K562 (cell line): ENCODE measurements at regions not wholly inside any gene's neighbourhood (a gene's known extent, or its start where the extent isn't known, plus 50 kb on each side); places are given as distances from the start of the nearest gene placed in this dataset.

Experiments used
- ATAC-seq: fragments of 200-7000 bp; cut with Tn5 transposase; 3 replicates; pipeline ENCODE4 v1.9.1; 2020; ENCODE audit warnings: moderate library complexity
- BruUV-seq: library from RNA; stranded (reverse); fragments of 400-500 nt; replicated peaks from 2 replicates; lab custom pipeline; 2021; lab: Mats Ljungman, UMichigan
- CTCF ChIA-PET: fragments of 300-600 bp; formaldehyde crosslinking; extraction: SDS; loops from one replicate; lab custom pipeline; 2021; ENCODE audit warnings: low intra/inter-chr PET ratio; lab: Yijun Ruan, JAX
- POLR2A ChIA-PET: fragments of 300-600, 350-650 bp; sonication (Branson Sonifier 250); formaldehyde crosslinking; extraction: SDS; loops from one replicate; lab custom pipeline; 2021; ENCODE audit warnings: antibody characterized with exemption, inconsistent platforms; lab: Yijun Ruan, JAX
- DNase-seq, 4 experiments: peaks; one replicate each; pipeline versions ENCODE4 v3.0.0 to v3.0.0-alpha.2; 2011 to 2018; ENCODE audit warnings: low spot score in 3 of 4, mixed read lengths in 3 of 4; ENCODE audit errors: extremely low read depth in 1 of 4
- FAIRE-seq: peaks from 2 replicates; lab custom pipeline; 2011; peaks lifted over from hg19 to GRCh38; lab: Jason Lieb, UNC
- H2AFZ ChIP-seq: 2 replicates; pipeline ENCODE4 v1.6.0; 2011; ENCODE audit warnings: low read depth, low read length, control low read depth, inconsistent platforms
- H3K27ac ChIP-seq: fragments of 200-600 bp; 3 replicates; pipeline ENCODE4 v1.8.0; 2011; ENCODE audit warnings: low read depth, mild to moderate bottlenecking, control low read depth, inconsistent platforms, low read length, moderate library complexity, mixed read lengths; ENCODE audit errors: extremely low read depth
- H3K27me3 ChIP-seq, 2 experiments: fragments of 300-600 bp in 1 of 2; 2 replicates in 1 of 2; 3 replicates in 1 of 2; pipeline versions ENCODE4 v1.6.0 to v1.8.0; 2011; ENCODE audit warnings: inconsistent platforms in 2 of 2, low read length in 2 of 2, mild to moderate bottlenecking in 1 of 2, mixed read lengths in 1 of 2, moderate library complexity in 1 of 2; ENCODE audit not compliant: control insufficient read depth in 2 of 2, insufficient read depth in 2 of 2
- H3K36me3 ChIP-seq: fragments of 300-600 bp; 3 replicates; pipeline ENCODE4 v1.8.0; 2011; ENCODE audit warnings: mild to moderate bottlenecking, low read length, inconsistent platforms; ENCODE audit not compliant: control insufficient read depth, insufficient read depth
- H3K4me1 ChIP-seq, 2 experiments: fragments of 200-600 bp in 1 of 2; replicated peaks in 1 of 2; 2 replicates in 1 of 2; 3 replicates in 1 of 2; pipeline versions ENCODE4 v1.5.1 to v1.8.0; 2011; ENCODE audit warnings: inconsistent platforms in 2 of 2, low read length in 2 of 2, mild to moderate bottlenecking in 1 of 2, mixed read lengths in 1 of 2, moderate library complexity in 1 of 2; ENCODE audit not compliant: control insufficient read depth in 2 of 2, insufficient read depth in 2 of 2
- H3K4me2 ChIP-seq: 2 replicates; pipeline ENCODE4 v1.6.1; 2011; ENCODE audit warnings: low read length, control low read depth, inconsistent platforms, mixed read lengths; ENCODE audit not compliant: insufficient read depth
- H3K4me3 ChIP-seq: fragments of 200-600 bp; sonication (generic), shearing (Covaris generic); 2 replicates; pipeline ENCODE4 v1.5.1; 2016; ENCODE audit warnings: control low read depth, inconsistent platforms
- H3K79me2 ChIP-seq: fragments of 200-600 bp; 3 replicates; pipeline ENCODE4 v1.8.0; 2011; ENCODE audit warnings: low read length, inconsistent platforms; ENCODE audit not compliant: control insufficient read depth, insufficient read depth
- H3K9ac ChIP-seq, 2 experiments: 2 replicates each; pipeline versions ENCODE4 v1.6.0 to v1.6.1; 2011; ENCODE audit warnings: low read depth in 2 of 2, low read length in 2 of 2, control low read depth in 1 of 2, inconsistent platforms in 1 of 2, mild to moderate bottlenecking in 1 of 2, mixed read lengths in 1 of 2; ENCODE audit not compliant: insufficient read depth in 1 of 2
- H3K9me1 ChIP-seq: one replicate; pipeline ENCODE4 v1.6.0; 2011; ENCODE audit warnings: inconsistent platforms, mild to moderate bottlenecking, low read length, moderate library complexity; ENCODE audit not compliant: control insufficient read depth, insufficient read depth
- H3K9me3 ChIP-seq: replicated peaks from 2 replicates; pipeline ENCODE4 v1.5.1; 2011; ENCODE audit warnings: low read depth, low read length, inconsistent platforms; ENCODE audit not compliant: control insufficient read depth, insufficient read depth
- H4K20me1 ChIP-seq: replicated peaks from 2 replicates; pipeline ENCODE4 v1.6.1; 2011; ENCODE audit warnings: low read length, inconsistent platforms, mixed read lengths; ENCODE audit not compliant: control insufficient read depth, insufficient read depth
- CREM ChIP-seq: IDR thresholded peaks from 2 replicates; pipeline ENCODE4 v1.6.1; 2014; ENCODE audit warnings: antibody characterized with exemption, low read depth
- FIP1L1 ChIP-seq: fragments of 200-400 bp; formaldehyde crosslinking; IDR thresholded peaks from 2 replicates; pipeline ENCODE4 v1.6.1; 2018; ENCODE audit warnings: mild to moderate bottlenecking, low read depth, low read length; ENCODE audit not compliant: poor library complexity, severe bottlenecking
- HDGF ChIP-seq: fragments of 450-650 bp; IDR thresholded peaks from 2 replicates; pipeline ENCODE4 v1.6.1; 2016
- LEF1 ChIP-seq: fragments of 450-650 bp; IDR thresholded peaks from 2 replicates; pipeline ENCODE4 v1.6.1; 2016; ENCODE audit warnings: mild to moderate bottlenecking
- NFATC3 ChIP-seq: fragments of 450-650 bp; IDR thresholded peaks from 2 replicates; pipeline ENCODE4 v1.6.1; 2017; ENCODE audit warnings: mild to moderate bottlenecking
- NFIX ChIP-seq: fragments of 250-450 bp; sonication (Bioruptor Pico); IDR thresholded peaks from 2 replicates; pipeline ENCODE4 v1.4.0; 2020; ENCODE audit warnings: low read depth, mild to moderate bottlenecking, moderate library complexity
- PCBP1 ChIP-seq: fragments of 200-400 bp; formaldehyde crosslinking; IDR thresholded peaks from 2 replicates; pipeline ENCODE4 v1.6.1; 2018; ENCODE audit warnings: mild to moderate bottlenecking, low read depth, low read length; ENCODE audit not compliant: poor library complexity, severe bottlenecking
- SMARCA5 ChIP-seq: fragments of 450-650 bp; IDR thresholded peaks from 2 replicates; pipeline ENCODE4 v1.6.1; 2016
- SNRNP70 ChIP-seq: fragments of 200-400 bp; formaldehyde crosslinking; optimal IDR thresholded peaks from 2 replicates; pipeline ENCODE3; 2017; ENCODE audit warnings: low read depth, low read length
- TAF7 ChIP-seq: fragments of 450-650 bp; IDR thresholded peaks from 2 replicates; pipeline ENCODE4 v1.6.1; 2016; ENCODE audit warnings: missing genetic modification characterization, missing compliant biosample characterization
- ZC3H11A ChIP-seq: IDR thresholded peaks from 2 replicates; pipeline ENCODE4 v1.6.1; 2012; ENCODE audit warnings: low read depth, low read length, improper control_type of control experiment
- ZC3H4 ChIP-seq: sonication (generic); formaldehyde crosslinking; IDR thresholded peaks from 2 replicates; pipeline ENCODE4 v1.9.0; 2021; ENCODE audit warnings: missing genetic modification reagents, borderline replicate concordance
- ZNF175 ChIP-seq: fragments of 200-800 bp; sonication (Bioruptor generic); IDR thresholded peaks from 2 replicates; pipeline ENCODE4 v1.6.1; 2016; ENCODE audit warnings: low read depth, mild to moderate bottlenecking, missing genetic modification characterization, missing compliant biosample characterization
- ZZZ3 ChIP-seq: fragments of 450-650 bp; IDR thresholded peaks from 2 replicates; pipeline ENCODE4 v1.6.1; 2016; ENCODE audit warnings: antibody characterized with exemption, mild to moderate bottlenecking, moderate library complexity
- WGBS: fragments of 100-300 bp; shearing (Covaris generic); methylation state at CpG from one replicate; pipeline ENCODE4 v1.1.6; 2016; ENCODE audit warnings: low coverage, mixed read lengths; ENCODE audit not compliant: insufficient coverage; ENCODE audit errors: missing lambda C conversion rate; 5-methylcytosine and 5-hydroxymethylcytosine counted together
- in situ Hi-C: fragments of 300-500 bp; cut with MboI; formaldehyde crosslinking; loops from 4 replicates; pipeline ENCODE4 v1.15.0; 2018; ENCODE audit warnings: inconsistent platforms, mixed read lengths
- intact Hi-C: fragments of 100-400 bp; cut with micrococcal nuclease; formaldehyde crosslinking; loops from 2 replicates; pipeline ENCODE4 v1.14.2; 2022
- TF ChIP-seq, protein P1 (sequence below): sonication (generic); formaldehyde crosslinking; IDR thresholded peaks from 2 replicates; pipeline ENCODE4 v1.8.0; 2022; ENCODE audit warnings: mild to moderate bottlenecking, missing genetic modification reagents
- TF ChIP-seq, protein P2 (sequence below): sonication (generic); formaldehyde crosslinking; IDR thresholded peaks from 2 replicates; pipeline ENCODE4 v1.9.0; 2022; ENCODE audit warnings: mild to moderate bottlenecking, missing genetic modification reagents

DNA sequence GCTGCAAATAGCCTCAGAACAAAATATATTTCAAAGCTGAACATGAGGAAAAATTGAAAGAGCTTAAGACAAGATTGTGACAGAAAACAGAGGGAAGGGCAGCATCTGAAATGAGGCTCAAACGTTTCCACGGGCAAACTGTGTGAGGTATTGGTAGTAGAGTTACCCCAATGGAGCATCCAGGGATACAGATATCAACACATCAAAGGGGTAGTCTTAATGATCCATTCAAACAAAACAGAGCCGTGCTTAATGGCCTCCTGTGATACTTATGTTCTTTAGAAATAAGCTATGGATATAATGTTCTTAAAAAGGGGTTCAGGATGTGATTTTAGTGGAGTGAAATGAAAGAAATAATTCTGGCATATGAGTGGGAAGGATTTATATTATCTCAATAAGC is 430.3 kb upstream of the PDZRN3 start:
- H3K9me3 ChIP-seq, result no peaks in the 10 kb centered on the region
- CTCF ChIA-PET, result no interaction called here
- H3K9me1 ChIP-seq, result no peaks in the 10 kb centered on the region
- H4K20me1 ChIP-seq, result no peaks in the 10 kb centered on the region
- TF ChIP-seq ZC3H11A (no peak), ZZZ3 (no peak), ZC3H4 (CRISPR knock-in tag) (no peak), LEF1 (no peak), CREM (no peak), PCBP1 (no peak), NFATC3 (no peak), SNRNP70 (no peak), HDGF (no peak), NFIX (CRISPR knock-in tag) (no peak), TAF7 (no peak), FIP1L1 (no peak), SMARCA5 (no peak), ZNF175 (CRISPR knock-in tag) (no peak)
- TF ChIP-seq, protein P1, sequence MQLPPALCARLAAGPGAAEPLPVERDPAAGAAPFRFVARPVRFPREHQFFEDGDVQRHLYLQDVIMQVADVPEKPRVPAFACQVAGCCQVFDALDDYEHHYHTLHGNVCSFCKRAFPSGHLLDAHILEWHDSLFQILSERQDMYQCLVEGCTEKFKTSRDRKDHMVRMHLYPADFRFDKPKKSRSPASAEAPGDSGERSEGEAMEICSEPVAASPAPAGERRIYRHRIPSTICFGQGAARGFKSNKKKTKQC (CRISPR knock-in tag), result no peak
- TF ChIP-seq, protein P2, sequence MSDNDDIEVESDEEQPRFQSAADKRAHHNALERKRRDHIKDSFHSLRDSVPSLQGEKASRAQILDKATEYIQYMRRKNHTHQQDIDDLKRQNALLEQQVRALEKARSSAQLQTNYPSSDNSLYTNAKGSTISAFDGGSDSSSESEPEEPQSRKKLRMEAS (CRISPR knock-in tag), result no peak
- no TSS peak for BruUV-seq
- H3K4me2 ChIP-seq, result no peak overlapping the region
- DNase-seq (no peak), FAIRE-seq (no peak), ATAC-seq (no peak)
- no peaks in the 10 kb centered on the region for H3K36me3 ChIP-seq
- H3K4me3 ChIP-seq, result no peak overlapping the region
- intact Hi-C loops, result no loop called here
- H2AFZ ChIP-seq, result no peak overlapping the region
- in situ Hi-C loops, result no loop called here
- no peak overlapping the region for H3K9ac ChIP-seq
- WGBS, result 0% methylated on average over 3 of the region's 3 CpGs
- H3K27me3 ChIP-seq, result no peaks in the 10 kb centered on the region
- no peaks in the 10 kb centered on the region for H3K4me1 ChIP-seq
- POLR2A ChIA-PET, result no interaction called here
- H3K79me2 ChIP-seq, result no peaks in the 10 kb centered on the region
- H3K27ac ChIP-seq, result no peak overlapping the region
